HepG2 (cell line): ENCODE measurements at regions not wholly inside any gene's neighbourhood (a gene's known extent, or its start where the extent isn't known, plus 50 kb on each side); places are given as distances from the start of the nearest gene placed in this dataset.

Experiments
- ATAC-seq: fragments of 200-7000 bp; cut with Tn5 transposase; 3 replicates; pipeline ENCODE4 v1.9.1; 2020; ENCODE audit warnings: mild to moderate bottlenecking, moderate library complexity
- BruUV-seq: library from RNA; stranded (reverse); fragments of 400-500 nt; replicated peaks from 2 replicates; lab custom pipeline; 2021; lab: Mats Ljungman, UMichigan
- CTCF ChIA-PET: fragments of 300-600 bp; formaldehyde crosslinking; extraction: SDS; loops from one replicate; lab custom pipeline; 2021; ENCODE audit warnings: low total read pairs, inconsistent platforms, low intra/inter-chr PET ratio; lab: Yijun Ruan, JAX
- POLR2A ChIA-PET: fragments of 350-600 bp; sonication (Branson Sonifier 250); formaldehyde crosslinking; loops from one replicate; lab custom pipeline; 2020; ENCODE audit warnings: antibody characterized with exemption, inconsistent platforms; lab: Yijun Ruan, JAX
- DNase-seq: peaks from one replicate; pipeline ENCODE4 v3.0.0-alpha.2; 2015; ENCODE audit warnings: low spot score
- FAIRE-seq: peaks from 3 replicates; lab custom pipeline; 2011; peaks lifted over from hg19 to GRCh38; lab: Jason Lieb, UNC
- H2AFZ ChIP-seq: one replicate; pipeline ENCODE4 v1.6.1; 2011; ENCODE audit warnings: low read length, inconsistent platforms
- H3K27ac ChIP-seq: fragments of 300-600 bp; 3 replicates; pipeline ENCODE4 v1.8.0; 2011; ENCODE audit warnings: mixed run types, mild to moderate bottlenecking, mixed read lengths, low read length, inconsistent platforms; ENCODE audit not compliant: insufficient read depth; ENCODE audit errors: extremely low read length
- H3K27me3 ChIP-seq, 2 experiments: fragments of 200-600 bp in 1 of 2; 2 replicates in 1 of 2; 3 replicates in 1 of 2; pipeline versions ENCODE4 v1.6.0 to v1.8.0; 2011; ENCODE audit warnings: low read length in 2 of 2, mild to moderate bottlenecking in 2 of 2, moderate library complexity in 2 of 2, inconsistent platforms in 1 of 2; ENCODE audit not compliant: insufficient read depth in 2 of 2, control insufficient read depth in 1 of 2
- H3K36me3 ChIP-seq, 2 experiments: fragments of 200-600 bp in 1 of 2; replicated peaks in 1 of 2; 2 replicates in 1 of 2; 3 replicates in 1 of 2; pipeline versions ENCODE4 v1.5.1 to v1.8.0; 2011; ENCODE audit warnings: low read length in 2 of 2, inconsistent platforms in 1 of 2; ENCODE audit not compliant: insufficient read depth in 2 of 2, control insufficient read depth in 1 of 2
- H3K4me1 ChIP-seq: 2 replicates; pipeline ENCODE4 v1.5.1; 2012; ENCODE audit warnings: low read length, inconsistent platforms; ENCODE audit not compliant: insufficient read depth
- H3K4me2 ChIP-seq: 2 replicates; pipeline ENCODE4 v1.6.0; 2011; ENCODE audit warnings: low read depth, low read length, inconsistent platforms
- H3K4me3 ChIP-seq, 3 experiments: fragments of 200-600 bp in 1 of 3; sonication (generic), shearing (Covaris generic) in 1 of 3; replicated peaks in 1 of 3; 2 replicates each; pipeline ENCODE4 v1.5.1; 2011 to 2016; ENCODE audit warnings: low read length in 3 of 3, inconsistent platforms in 2 of 3, low read depth in 2 of 3, mild to moderate bottlenecking in 2 of 3, control low read depth in 1 of 3, mixed read lengths in 1 of 3; ENCODE audit not compliant: insufficient read depth in 1 of 3
- H3K79me2 ChIP-seq: one replicate; pipeline ENCODE4 v1.6.1; 2011; ENCODE audit warnings: low read length, inconsistent platforms; ENCODE audit not compliant: insufficient read depth
- H3K9ac ChIP-seq: 2 replicates; pipeline ENCODE4 v1.6.0; 2011; ENCODE audit warnings: mild to moderate bottlenecking, low read depth, low read length, inconsistent platforms; ENCODE audit not compliant: insufficient read depth
- H3K9me3 ChIP-seq: 2 replicates; pipeline ENCODE4 v1.5.1; 2012; ENCODE audit warnings: mild to moderate bottlenecking, low read length
- H4K20me1 ChIP-seq: 2 replicates; pipeline ENCODE4 v1.6.0; 2011; ENCODE audit warnings: inconsistent platforms, mild to moderate bottlenecking, low read length, moderate library complexity; ENCODE audit not compliant: insufficient read depth
- ATF6 ChIP-seq: sonication (generic); formaldehyde crosslinking; conservative IDR thresholded peaks from 2 replicates; pipeline ENCODE4 v1.4.0; 2020; ENCODE audit warnings: missing genetic modification reagents
- BORCS8-MEF2B ChIP-seq: sonication (generic); formaldehyde crosslinking; IDR thresholded peaks from 2 replicates; pipeline ENCODE4 v1.8.0; 2022; ENCODE audit warnings: mild to moderate bottlenecking, missing genetic modification reagents
- GTF2F1 ChIP-seq: fragments of 150-350 bp; IDR thresholded peaks from 2 replicates; pipeline ENCODE4 v1.6.1; 2014; ENCODE audit warnings: low read length
- HDAC6 ChIP-seq: fragments of 200-600 bp; sonication (generic); IDR thresholded peaks from 2 replicates; pipeline ENCODE4 v1.7.0; 2017; ENCODE audit warnings: mild to moderate bottlenecking, antibody characterized with exemption, low read length, low read depth
- LCORL ChIP-seq, 2 experiments: fragments of 450-650 bp in 1 of 2; sonication (generic) in 1 of 2; formaldehyde crosslinking in 1 of 2; IDR thresholded peaks; 2 replicates each; pipeline versions ENCODE4 v1.5.0 to v1.6.1; 2017 to 2020; ENCODE audit warnings: antibody characterized with exemption in 1 of 2, missing genetic modification reagents in 1 of 2
- RBM39 ChIP-seq: fragments of 200-400 bp; formaldehyde crosslinking; IDR thresholded peaks from one replicate; pipeline ENCODE4 v1.6.1; 2018; ENCODE audit warnings: antibody characterized with exemption, mild to moderate bottlenecking, low read depth, low read length; ENCODE audit not compliant: poor library complexity, severe bottlenecking
- TBP ChIP-seq: sonication (generic); formaldehyde crosslinking; IDR thresholded peaks from 2 replicates; pipeline ENCODE4 v1.5.0; 2020; ENCODE audit warnings: missing genetic modification reagents
- ZNF564 ChIP-seq: sonication (generic); formaldehyde crosslinking; IDR thresholded peaks from 2 replicates; pipeline ENCODE4 v1.8.1; 2023; ENCODE audit warnings: mild to moderate bottlenecking, missing genetic modification reagents
- WGBS: methylation state at CpG from one replicate; pipeline ENCODE4 v1.1.6; 2017; ENCODE audit warnings: low lambda C conversion rate; 5-methylcytosine and 5-hydroxymethylcytosine counted together
- in situ Hi-C: cut with HindIII; loops from 2 replicates; pipeline ENCODE4 v1.10.0; 2017; ENCODE audit warnings: low pct_unique_long_range_greater_than_20kb; ENCODE audit not compliant: extremely low pct_ligation_motif_present
- intact Hi-C: fragments of 100-400 bp; cut with micrococcal nuclease; formaldehyde crosslinking; loops from one replicate; pipeline ENCODE4 v1.10.0; 2022; ENCODE audit not compliant: unreplicated experiment
- TF ChIP-seq, protein P1 (sequence below): IDR thresholded peaks from 2 replicates; pipeline ENCODE4 v1.6.1; 2016
- TF ChIP-seq, protein P2 (sequence below): IDR thresholded peaks from 2 replicates; pipeline ENCODE4 v1.6.1; 2012; ENCODE audit warnings: low read length, improper control_type of control experiment
- TF ChIP-seq, protein P3 (sequence below): sonication (generic); formaldehyde crosslinking; IDR thresholded peaks from 2 replicates; pipeline ENCODE4 v1.4.0; 2020; ENCODE audit warnings: mild to moderate bottlenecking, low read depth, missing genetic modification reagents

- Histone ChIP-seq H4K20me1 (no peaks in the 10 kb centered on the region; the same call in 1 of the 2 replicates), H3K27ac (no peak overlapping the region), H3K9ac (no peak overlapping the region), H3K27me3 (no peaks in the 10 kb centered on the region), H3K4me1 (no peaks in the 10 kb centered on the region), H3K79me2 (no peaks in the 10 kb centered on the region), H3K36me3 (no peaks in the 10 kb centered on the region), H3K9me3 (peaks cover 9% of the 10 kb centered on the region; the same call in 1 of the 2 replicates), H3K4me2 (no peak overlapping the region), H3K4me3 (no peak overlapping the region), H2AFZ (no peak overlapping the region)
- DNase-seq (no peak), FAIRE-seq (no peak), ATAC-seq (no peak)
- CTCF ChIA-PET: no interaction called here
- POLR2A ChIA-PET: no interaction called here
- intact Hi-C loops (no loop called here), in situ Hi-C loops (no loop called here)
- TF ChIP-seq GTF2F1: no peak
- no peak for TF ChIP-seq LCORL (IDR thresholded peaks at IDR 0.05)
- no peak for TF ChIP-seq LCORL (CRISPR knock-in tag; IDR thresholded peaks at IDR 0.05)
- TF ChIP-seq RBM39: no peak
- 67% methylated on average over 17 of the region's 29 CpGs for WGBS
- BruUV-seq: no TSS peak
Observed at GRCh38 chr20:61023612-61024011, 228.4 kb upstream of the CDH4 start.

- Histone ChIP-seq H3K27me3 (no peaks in the 10 kb centered on the region), H3K9me3 (peaks cover 1% of the 10 kb centered on the region; the same call in 1 of the 2 replicates)
- TF ChIP-seq ATF6 (CRISPR knock-in tag) (no peak), BORCS8-MEF2B (CRISPR knock-in tag) (no peak), TBP (CRISPR knock-in tag) (no peak), ZNF564 (CRISPR knock-in tag) (no peak), HDAC6 (no peak)
- TF ChIP-seq, protein P1, sequence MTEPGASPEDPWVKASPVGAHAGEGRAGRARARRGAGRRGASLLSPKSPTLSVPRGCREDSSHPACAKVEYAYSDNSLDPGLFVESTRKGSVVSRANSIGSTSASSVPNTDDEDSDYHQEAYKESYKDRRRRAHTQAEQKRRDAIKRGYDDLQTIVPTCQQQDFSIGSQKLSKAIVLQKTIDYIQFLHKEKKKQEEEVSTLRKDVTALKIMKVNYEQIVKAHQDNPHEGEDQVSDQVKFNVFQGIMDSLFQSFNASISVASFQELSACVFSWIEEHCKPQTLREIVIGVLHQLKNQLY (CRISPR knock-in tag): no peak
- TF ChIP-seq, protein P2, sequence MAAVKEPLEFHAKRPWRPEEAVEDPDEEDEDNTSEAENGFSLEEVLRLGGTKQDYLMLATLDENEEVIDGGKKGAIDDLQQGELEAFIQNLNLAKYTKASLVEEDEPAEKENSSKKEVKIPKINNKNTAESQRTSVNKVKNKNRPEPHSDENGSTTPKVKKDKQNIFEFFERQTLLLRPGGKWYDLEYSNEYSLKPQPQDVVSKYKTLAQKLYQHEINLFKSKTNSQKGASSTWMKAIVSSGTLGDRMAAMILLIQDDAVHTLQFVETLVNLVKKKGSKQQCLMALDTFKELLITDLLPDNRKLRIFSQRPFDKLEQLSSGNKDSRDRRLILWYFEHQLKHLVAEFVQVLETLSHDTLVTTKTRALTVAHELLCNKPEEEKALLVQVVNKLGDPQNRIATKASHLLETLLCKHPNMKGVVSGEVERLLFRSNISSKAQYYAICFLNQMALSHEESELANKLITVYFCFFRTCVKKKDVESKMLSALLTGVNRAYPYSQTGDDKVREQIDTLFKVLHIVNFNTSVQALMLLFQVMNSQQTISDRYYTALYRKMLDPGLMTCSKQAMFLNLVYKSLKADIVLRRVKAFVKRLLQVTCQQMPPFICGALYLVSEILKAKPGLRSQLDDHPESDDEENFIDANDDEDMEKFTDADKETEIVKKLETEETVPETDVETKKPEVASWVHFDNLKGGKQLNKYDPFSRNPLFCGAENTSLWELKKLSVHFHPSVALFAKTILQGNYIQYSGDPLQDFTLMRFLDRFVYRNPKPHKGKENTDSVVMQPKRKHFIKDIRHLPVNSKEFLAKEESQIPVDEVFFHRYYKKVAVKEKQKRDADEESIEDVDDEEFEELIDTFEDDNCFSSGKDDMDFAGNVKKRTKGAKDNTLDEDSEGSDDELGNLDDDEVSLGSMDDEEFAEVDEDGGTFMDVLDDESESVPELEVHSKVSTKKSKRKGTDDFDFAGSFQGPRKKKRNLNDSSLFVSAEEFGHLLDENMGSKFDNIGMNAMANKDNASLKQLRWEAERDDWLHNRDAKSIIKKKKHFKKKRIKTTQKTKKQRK: no peak
- TF ChIP-seq, protein P3, sequence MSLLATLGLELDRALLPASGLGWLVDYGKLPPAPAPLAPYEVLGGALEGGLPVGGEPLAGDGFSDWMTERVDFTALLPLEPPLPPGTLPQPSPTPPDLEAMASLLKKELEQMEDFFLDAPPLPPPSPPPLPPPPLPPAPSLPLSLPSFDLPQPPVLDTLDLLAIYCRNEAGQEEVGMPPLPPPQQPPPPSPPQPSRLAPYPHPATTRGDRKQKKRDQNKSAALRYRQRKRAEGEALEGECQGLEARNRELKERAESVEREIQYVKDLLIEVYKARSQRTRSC: no peak
- TF ChIP-seq, all 625 proteins: peak for 0
- DNase-seq: no peak
- no peak; the same call in 2 of the 3 replicates for ATAC-seq
- CTCF ChIA-PET: no interaction called here
- H3K79me2 ChIP-seq: no peaks in the 10 kb centered on the region
- 41% methylated on average over 11 of the region's 11 CpGs for WGBS
- no peak overlapping the region for H3K4me2 ChIP-seq
- H4K20me1 ChIP-seq: no peaks in the 10 kb centered on the region; the same call in 1 of the 2 replicates
- in situ Hi-C loops: no loop called here
- H3K27ac ChIP-seq: no peak overlapping the region
- FAIRE-seq: no peak
- POLR2A ChIA-PET: no interaction called here
- H3K9ac ChIP-seq: no peak overlapping the region
- intact Hi-C loops: no loop called here
- no peak overlapping the region for H2AFZ ChIP-seq
- H3K4me1 ChIP-seq: no peaks in the 10 kb centered on the region
- no peak overlapping the region for H3K4me3 ChIP-seq
- no peaks in the 10 kb centered on the region for H3K36me3 ChIP-seq
- BruUV-seq: no TSS peak
Observed at GRCh38 chr20:61024390-61024789, 227.7 kb upstream of the CDH4 start.
